GM13977 (cell line): ENCODE measurements at regions not wholly inside any gene's neighbourhood (a gene's known extent, or its start where the extent isn't known, plus 50 kb on each side); places are given as distances from the start of the nearest gene placed in this dataset.

ENCODE experiments used
- DNase-seq: peaks from one replicate; pipeline ENCODE4 v3.0.0; 2012; ENCODE audit warnings: low spot score
- CTCF ChIP-seq: IDR thresholded peaks from 2 replicates; pipeline ENCODE4 v1.5.1; 2012; ENCODE audit warnings: mild to moderate bottlenecking, control low read depth; ENCODE audit not compliant: insufficient read depth; ENCODE audit errors: extremely low read depth, missing control alignments
- in situ Hi-C: fragments of 300-500 bp; cut with MboI; formaldehyde crosslinking; loops from one replicate; pipeline ENCODE4 v1.12.0; 2022; ENCODE audit warnings: low sequenced_read_pairs, low pct_unique_long_range_greater_than_20kb, mixed read lengths, inconsistent platforms; ENCODE audit not compliant: unreplicated experiment

- no peak for TF ChIP-seq CTCF
- in situ Hi-C loops: no loop called here
- no peak for DNase-seq
Observed at GRCh38 chr22:27337676-27338075, 463.9 kb downstream of the MN1 start.

- TF ChIP-seq CTCF: no peak
- in situ Hi-C loops: no loop called here
Observed at GRCh38 chr22:27340047-27340446, 461.5 kb downstream of the MN1 start.

GRCh38 chr22:27344546-27344945 lies 457.0 kb downstream of the MN1 start:
- in situ Hi-C loops: no loop called here
- no peak for DNase-seq
- TF ChIP-seq CTCF: no peak

More at GRCh38 chr22:27340047-27340446, 461.5 kb downstream of the MN1 start:
- no peak for DNase-seq

GRCh38 chr22:27345691-27346090 lies 455.9 kb downstream of the MN1 start:
- DNase-seq: no peak
- TF ChIP-seq CTCF: no peak
- in situ Hi-C loops: no loop called here

- in situ Hi-C loops: no loop called here
Observed at GRCh38 chr22:27347951-27348350, 453.6 kb downstream of the MN1 start.

GRCh38 chr22:27348634-27349033 lies 452.9 kb downstream of the MN1 start:
- in situ Hi-C loops: no loop called here
- DNase-seq: no peak

More at GRCh38 chr22:27347951-27348350, 453.6 kb downstream of the MN1 start:
- TF ChIP-seq CTCF: no peak
- no peak for DNase-seq

More at GRCh38 chr22:27348634-27349033, 452.9 kb downstream of the MN1 start:
- TF ChIP-seq CTCF: no peak
